DND-41 (cell line): ENCODE measurements at regions not wholly inside any gene's neighbourhood (a gene's known extent, or its start where the extent isn't known, plus 50 kb on each side); places are given as distances from the start of the nearest gene placed in this dataset.
A peak's percentile ranks its signal among the peaks of the same experiment; 100 is the strongest.

ENCODE experiments used
- ATAC-seq: fragments of 200-7000 bp; cut with Tn5 transposase; 3 replicates; pipeline ENCODE4 v1.9.1; 2021; ENCODE audit warnings: low read depth; ENCODE audit not compliant: insufficient read depth
- DNase-seq: peaks from one replicate; pipeline ENCODE4 v3.0.0-alpha.2; 2020
- H2AFZ ChIP-seq: 2 replicates; pipeline ENCODE4 v1.6.0; 2012; ENCODE audit warnings: low read depth, low read length
- H3K27ac ChIP-seq: 2 replicates; pipeline ENCODE4 v1.5.1; 2012; ENCODE audit warnings: low read length, inconsistent platforms
- H3K27me3 ChIP-seq: fragments of 200-600 bp; sonication (generic); 2 replicates; pipeline ENCODE4 v1.6.0; 2012; ENCODE audit warnings: low read length, mild to moderate bottlenecking, inconsistent platforms; ENCODE audit not compliant: insufficient read depth, poor library complexity
- H3K36me3 ChIP-seq: 2 replicates; pipeline ENCODE4 v1.5.1; 2012; ENCODE audit warnings: low read length, inconsistent platforms; ENCODE audit not compliant: insufficient read depth
- H3K4me1 ChIP-seq: 2 replicates; pipeline ENCODE4 v1.5.1; 2012; ENCODE audit warnings: mild to moderate bottlenecking, low read length; ENCODE audit not compliant: insufficient read depth
- H3K4me2 ChIP-seq: 2 replicates; pipeline ENCODE4 v1.6.0; 2012; ENCODE audit warnings: mild to moderate bottlenecking, moderate library complexity, low read length, inconsistent platforms; ENCODE audit not compliant: insufficient read depth
- H3K4me3 ChIP-seq, 2 experiments: fragments of 200-600 bp in 1 of 2; shearing (Covaris generic) in 1 of 2; 2 replicates each; pipeline ENCODE4 v1.5.1; 2012 to 2016; ENCODE audit warnings: inconsistent platforms in 2 of 2, low read length in 2 of 2, mild to moderate bottlenecking in 2 of 2, low read depth in 1 of 2, moderate library complexity in 1 of 2
- H3K79me2 ChIP-seq: 2 replicates; pipeline ENCODE4 v1.6.0; 2012; ENCODE audit warnings: low read length, inconsistent platforms; ENCODE audit not compliant: insufficient read depth
- H3K9ac ChIP-seq: 2 replicates; pipeline ENCODE4 v1.6.0; 2012; ENCODE audit warnings: low read depth, mild to moderate bottlenecking, inconsistent platforms, low read length, moderate library complexity
- H3K9me3 ChIP-seq: 2 replicates; pipeline ENCODE4 v1.5.1; 2012; ENCODE audit warnings: low read length, moderate library complexity, mild to moderate bottlenecking, inconsistent platforms; ENCODE audit not compliant: insufficient read depth, severe bottlenecking
- H4K20me1 ChIP-seq: 2 replicates; pipeline ENCODE4 v1.6.0; 2012; ENCODE audit warnings: low read length; ENCODE audit not compliant: insufficient read depth
- CTCF ChIP-seq: IDR thresholded peaks from 2 replicates; pipeline ENCODE4 v1.5.1; 2012; ENCODE audit warnings: borderline replicate concordance, low read length, moderate library complexity, mild to moderate bottlenecking; ENCODE audit not compliant: poor library complexity, severe bottlenecking; ENCODE audit errors: extremely low read depth
- EZH2 ChIP-seq: IDR thresholded peaks from 3 replicates; pipeline ENCODE4 v1.6.1; 2012; ENCODE audit warnings: borderline replicate concordance, low read depth, mild to moderate bottlenecking, moderate library complexity, low read length, inconsistent platforms; ENCODE audit not compliant: severe bottlenecking

GRCh38 chr11:128345316-128345715, 242.0 kb downstream of the ETS1 start:
- Histone ChIP-seq H3K9ac (no peak overlapping the region), H3K27ac (no peak overlapping the region), H3K4me3 (no peak overlapping the region), H3K4me1 (peaks cover 21% of the 10 kb centered on the region), H3K27me3 (no peaks in the 10 kb centered on the region), H4K20me1 (no peaks in the 10 kb centered on the region), H2AFZ (no peak overlapping the region), H3K9me3 (no peaks in the 10 kb centered on the region), H3K4me2 (no peak overlapping the region), H3K79me2 (no peaks in the 10 kb centered on the region), H3K36me3 (no peaks in the 10 kb centered on the region)
- ATAC-seq = no peak
- DNase-seq = no peak
- TF ChIP-seq EZH2 (no peak), CTCF (no peak)

- Histone ChIP-seq H3K9me3 (no peaks in the 10 kb centered on the region), H3K4me1 (peaks cover 21% of the 10 kb centered on the region), H3K27me3 (no peaks in the 10 kb centered on the region), H3K4me2 (no peak overlapping the region), H3K9ac (no peak overlapping the region), H4K20me1 (no peaks in the 10 kb centered on the region), H3K36me3 (no peaks in the 10 kb centered on the region), H3K27ac (no peak overlapping the region), H2AFZ (no peak overlapping the region), H3K79me2 (no peaks in the 10 kb centered on the region), H3K4me3 (no peak overlapping the region)
- TF ChIP-seq EZH2 (no peak), CTCF (no peak)
- ATAC-seq = no peak
- no peak for DNase-seq
Observed at GRCh38 chr11:128343870-128344269, 243.5 kb downstream of the ETS1 start.

GRCh38 chr11:128343135-128343514, 244.2 kb downstream of the ETS1 start:
- Histone ChIP-seq H3K4me1 (peaks cover 21% of the 10 kb centered on the region), H3K27me3 (no peaks in the 10 kb centered on the region), H3K4me3 (no peak overlapping the region), H4K20me1 (no peaks in the 10 kb centered on the region), H2AFZ (no peak overlapping the region), H3K9ac (no peak overlapping the region), H3K4me2 (no peak overlapping the region), H3K27ac (peak overlapping the region; percentile 25; the same call in 1 of the 2 replicates), H3K79me2 (no peaks in the 10 kb centered on the region), H3K36me3 (no peaks in the 10 kb centered on the region), H3K9me3 (no peaks in the 10 kb centered on the region)
- TF ChIP-seq CTCF = no peak
- no peak for TF ChIP-seq EZH2
- DNase-seq (no peak), ATAC-seq (no peak; the same call in 2 of the 3 replicates)
